Adrenal gland (tissue), 9 donors: ENCODE measurements at regions not wholly inside any gene's neighbourhood (a gene's known extent, or its start where the extent isn't known, plus 50 kb on each side); places are given as distances from the start of the nearest gene placed in this dataset.

ENCODE experiments used
- DNase-seq, 7 donors: peaks; one replicate each; pipeline ENCODE4 v3.0.0-alpha.2; 2019 to 2020
- H3K27ac ChIP-seq, 5 donors: fragments of 200-600 bp; sonication (generic) in 4 of 5; 1 replicate in 3 of 5; 2 replicates in 2 of 5; pipeline versions ENCODE4 v1.5.1 to v1.8.0; 2016 to 2020; ENCODE audit warnings: mild to moderate bottlenecking in 1 of 5
- H3K27me3 ChIP-seq: fragments of 200-600 bp; 2 replicates; pipeline ENCODE4 v1.8.0; 2021
- H3K36me3 ChIP-seq, 2 donors: fragments of 200-600 bp; replicated peaks in 1 of 2; 1 replicate in 1 of 2; 2 replicates in 1 of 2; pipeline versions ENCODE4 v1.5.1 to v1.8.0; 2018 to 2022
- H3K4me1 ChIP-seq, 2 donors: fragments of 200-600 bp; replicated peaks in 1 of 2; 1 replicate in 1 of 2; 2 replicates in 1 of 2; pipeline versions ENCODE4 v1.5.1 to v1.8.0; 2018 to 2021
- H3K4me3 ChIP-seq, 4 donors: fragments of 200-600 bp; sonication (generic) in 3 of 4; one replicate each; pipeline ENCODE4 v1.5.1; 2016 to 2018
- H3K9me3 ChIP-seq, 3 donors: fragments of 200-600 bp; sonication (generic) in 1 of 3; replicated peaks in 1 of 3; 1 replicate in 2 of 3; 2 replicates in 1 of 3; pipeline versions ENCODE4 v1.5.1 to v1.8.0; 2016 to 2021
- CTCF ChIP-seq, 6 experiments: fragments of 450-650 bp in 4 of 6; fragments of 200-600 bp in 2 of 6; sonication (generic) in 1 of 6; IDR thresholded peaks; 1 replicate in 5 of 6; 2 replicates in 1 of 6; pipeline versions ENCODE4 v1.5.1 to v1.8.0; 2016 to 2021; ENCODE audit warnings: antibody characterized with exemption in 6 of 6, mild to moderate bottlenecking in 2 of 6, moderate library complexity in 1 of 6
- POLR2A ChIP-seq, 2 donors: fragments of 450-650 bp; IDR thresholded peaks; one replicate each; pipeline ENCODE4 v1.6.1; 2017; ENCODE audit warnings: antibody characterized with exemption in 2 of 2, mild to moderate bottlenecking in 2 of 2, moderate library complexity in 1 of 2
- WGBS, 4 donors: extraction: QIAGEN DNeasy Blood & Tissue Kit in 2 of 4; methylation state at CpG; one replicate each; pipeline versions ENCODE4 v1.1.5 to v1.1.7; 2013 to 2017; 5-methylcytosine and 5-hydroxymethylcytosine counted together
- intact Hi-C, 2 donors: fragments of 100-400 bp; cut with DNase I; formaldehyde crosslinking; loops; one replicate each; pipeline versions ENCODE4 v1.14.1 to v1.15.0; 2022 to 2023
- donor health status: healthy with polysubstance abuse.
- donor health status: Bipolar disorder and iron deficiency.
- donor health status: DM: yes; HTN: yes; CAD: no.
- donor health status: DM: no; HTN: no; CAD: no.
- donor health status: DM: no; HTN: no; CAD: no.

DNA sequence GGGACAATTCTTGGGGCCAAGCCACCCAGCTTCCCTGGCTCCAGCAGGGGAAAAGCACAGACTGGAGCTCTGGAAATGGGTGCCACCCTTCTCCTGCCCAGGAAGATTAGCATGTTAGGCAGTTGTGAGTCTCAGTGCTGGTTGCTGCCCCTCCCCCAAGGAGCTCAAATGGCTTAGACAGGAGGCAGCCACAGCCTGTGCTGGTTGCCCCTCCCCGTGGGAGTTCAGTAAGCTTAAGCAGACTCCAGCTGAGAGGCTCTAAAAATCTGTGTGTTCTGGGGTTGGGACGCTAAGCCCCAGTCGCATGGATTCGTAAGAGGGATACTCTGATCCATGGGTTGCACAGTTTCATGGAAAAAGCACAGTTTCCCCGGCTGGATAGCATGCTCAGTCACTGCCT lies 92.7 kb upstream of the NDST3 start:
- H3K27ac ChIP-seq = no peak overlapping the region
- no peaks in the 10 kb centered on the region for H3K4me1 ChIP-seq
- TF ChIP-seq POLR2A (IDR thresholded peaks at IDR 0.05) = no peak
- TF ChIP-seq CTCF (IDR thresholded peaks at IDR 0.05) = no peak
- H3K36me3 ChIP-seq = no peaks in the 10 kb centered on the region
- WGBS, 4 donors = 66 to 87% (median 77%) methylated on average over 5 of the region's 5 CpGs
- H3K27me3 ChIP-seq = no peaks in the 10 kb centered on the region
- H3K9me3 ChIP-seq = no peaks in the 10 kb centered on the region
- no peak for DNase-seq
- intact Hi-C loops = no loop called here
- no peak overlapping the region for H3K4me3 ChIP-seq

DNA sequence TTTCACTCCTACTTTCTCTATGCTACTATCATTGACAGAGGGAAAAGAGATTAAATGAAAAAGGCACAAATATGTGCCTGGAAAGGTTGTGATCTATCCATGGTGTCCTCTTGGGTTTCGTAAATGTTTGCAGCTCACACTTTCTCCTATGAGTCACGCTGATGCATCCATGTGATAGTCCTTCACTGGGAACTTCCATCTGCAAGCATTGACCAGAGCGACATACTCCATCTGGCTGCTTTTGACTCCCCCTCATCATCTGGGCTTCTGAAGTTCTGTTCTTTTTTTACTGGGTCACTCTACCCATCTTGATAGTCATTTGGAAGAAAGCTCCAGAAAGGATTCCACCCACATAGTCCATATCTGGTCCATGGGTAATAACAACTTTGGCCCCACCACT lies 84.7 kb upstream of the NDST3 start:
- Histone ChIP-seq H3K36me3 (no peaks in the 10 kb centered on the region), H3K27me3 (no peaks in the 10 kb centered on the region), H3K4me1 (no peaks in the 10 kb centered on the region), H3K4me3 (no peak overlapping the region), H3K27ac (no peak overlapping the region), H3K9me3 (no peaks in the 10 kb centered on the region)
- intact Hi-C loops = no loop called here
- DNase-seq = no peak
- no peak for TF ChIP-seq POLR2A (IDR thresholded peaks at IDR 0.05)
- TF ChIP-seq CTCF (IDR thresholded peaks at IDR 0.05) = no peak
- WGBS, 4 donors = 54 to 60% (median 57%) methylated on average over 3 of the region's 3 CpGs

DNA sequence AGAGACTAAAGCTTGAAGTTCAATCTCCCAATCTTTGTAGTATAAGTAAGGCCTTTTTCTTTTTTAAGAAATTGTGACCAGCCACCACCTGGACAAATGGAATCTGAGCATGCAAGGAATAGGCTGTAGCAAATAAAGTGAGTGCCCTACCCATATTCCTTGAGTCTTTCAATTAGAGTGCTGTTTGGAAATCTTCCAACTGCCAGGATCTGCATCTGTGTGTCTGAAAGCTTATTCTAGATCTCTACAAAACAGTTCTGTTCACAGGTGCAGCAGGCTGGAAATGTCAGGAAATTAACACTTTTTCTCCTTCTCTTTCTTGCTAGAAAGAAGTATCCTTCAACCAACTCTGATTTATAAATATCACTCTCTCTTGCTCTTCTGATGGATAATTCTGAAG lies 76.7 kb upstream of the NDST3 start:
- TF ChIP-seq POLR2A (IDR thresholded peaks at IDR 0.05) = no peak
- no peak for TF ChIP-seq CTCF (IDR thresholded peaks at IDR 0.05)
- Histone ChIP-seq H3K4me1 (no peaks in the 10 kb centered on the region), H3K27me3 (no peaks in the 10 kb centered on the region), H3K27ac (no peak overlapping the region), H3K9me3 (no peaks in the 10 kb centered on the region), H3K4me3 (no peak overlapping the region), H3K36me3 (no peaks in the 10 kb centered on the region)
- DNase-seq = no peak
- intact Hi-C loops = no loop called here

DNA sequence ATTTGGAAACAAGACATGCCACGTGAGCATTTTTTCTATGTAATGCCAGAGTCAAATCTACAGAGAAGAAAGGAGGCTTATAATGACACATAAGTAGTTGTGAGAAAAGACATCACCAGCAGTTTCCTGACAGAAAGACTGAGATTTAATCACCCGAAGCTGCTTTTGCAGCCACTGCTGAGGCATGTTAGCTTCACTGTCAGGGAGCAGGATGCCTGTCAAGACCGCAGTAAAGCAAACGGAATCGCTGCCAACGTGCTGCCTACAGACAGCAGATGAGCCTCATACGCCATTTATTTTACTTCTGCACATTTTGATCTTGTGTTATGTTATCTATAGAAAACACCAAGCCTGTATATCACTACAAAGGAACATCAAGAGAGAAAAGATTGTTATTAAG lies 68.7 kb upstream of the NDST3 start:
- no peaks in the 10 kb centered on the region for H3K27me3 ChIP-seq
- no peaks in the 10 kb centered on the region for H3K4me1 ChIP-seq
- intact Hi-C loops = no loop called here
- H3K9me3 ChIP-seq = no peaks in the 10 kb centered on the region
- no peak for TF ChIP-seq POLR2A (IDR thresholded peaks at IDR 0.05)
- TF ChIP-seq CTCF (IDR thresholded peaks at IDR 0.05) = no peak
- 27 to 37% (median 33%) methylated on average over 7 of the region's 7 CpGs for WGBS, 4 donors
- DNase-seq = no peak
- H3K36me3 ChIP-seq = no peaks in the 10 kb centered on the region
- no peak overlapping the region for H3K4me3 ChIP-seq
- H3K27ac ChIP-seq = no peak overlapping the region
